ENCODE measurements at regions not wholly inside any gene's neighbourhood (a gene's known extent, or its start where the extent isn't known, plus 50 kb on each side); places are given as distances from the start of the nearest gene placed in this dataset.

GRCh38 chr13:78430811-78431210 is 172.5 kb downstream of the POU4F1 start:
- no peak for DNase-seq
- in situ Hi-C loops (cut with HindIII; ENCODE audit: low pct_ligation_motif_present, low pct_unique_long_range_greater_than_20kb, low sequenced_read_pairs): no loop called here

- DNase-seq: no peak
- in situ Hi-C loops (cut with HindIII; ENCODE audit: low pct_ligation_motif_present, low pct_unique_long_range_greater_than_20kb, low sequenced_read_pairs): no loop called here
These were observed 173.1 kb downstream of the POU4F1 start for GRCh38 chr13:78430166-78430791.

GRCh38 chr13:78428646-78429045 is 174.7 kb downstream of the POU4F1 start:
- in situ Hi-C loops (cut with HindIII; ENCODE audit: low pct_ligation_motif_present, low pct_unique_long_range_greater_than_20kb, low sequenced_read_pairs): no loop called here
- DNase-seq: no peak

- DNase-seq: no peak
- in situ Hi-C loops (cut with HindIII; ENCODE audit: low pct_ligation_motif_present, low pct_unique_long_range_greater_than_20kb, low sequenced_read_pairs): no loop called here
These were observed 177.2 kb downstream of the POU4F1 start for GRCh38 chr13:78426183-78426582.

- in situ Hi-C loops (cut with HindIII; ENCODE audit: low pct_ligation_motif_present, low pct_unique_long_range_greater_than_20kb, low sequenced_read_pairs): no loop called here
- DNase-seq: no peak
These were observed 182.5 kb downstream of the POU4F1 start for GRCh38 chr13:78420814-78421213.

- in situ Hi-C loops (cut with HindIII; ENCODE audit: low pct_ligation_motif_present, low pct_unique_long_range_greater_than_20kb, low sequenced_read_pairs): no loop called here
- DNase-seq: no peak
These were observed 189.3 kb downstream of the POU4F1 start for GRCh38 chr13:78413887-78414553.

- in situ Hi-C loops (cut with HindIII; ENCODE audit: low pct_ligation_motif_present, low pct_unique_long_range_greater_than_20kb, low sequenced_read_pairs): no loop called here
These were observed 192.5 kb downstream of the POU4F1 start for GRCh38 chr13:78410847-78411246.

GRCh38 chr13:78410164-78410563 is 193.2 kb downstream of the POU4F1 start:
- in situ Hi-C loops (cut with HindIII; ENCODE audit: low pct_ligation_motif_present, low pct_unique_long_range_greater_than_20kb, low sequenced_read_pairs): no loop called here
- no peak for DNase-seq

More at GRCh38 chr13:78410847-78411246, 192.5 kb downstream of the POU4F1 start:
- DNase-seq: no peak

GRCh38 chr13:78409172-78409571 is 194.2 kb downstream of the POU4F1 start:
- in situ Hi-C loops (cut with HindIII; ENCODE audit: low pct_ligation_motif_present, low pct_unique_long_range_greater_than_20kb, low sequenced_read_pairs): no loop called here
- no peak for DNase-seq

- in situ Hi-C loops (cut with HindIII; ENCODE audit: low pct_ligation_motif_present, low pct_unique_long_range_greater_than_20kb, low sequenced_read_pairs): no loop called here
- no peak for DNase-seq
These were observed 198.4 kb downstream of the POU4F1 start for GRCh38 chr13:78404846-78405360.

- in situ Hi-C loops (cut with HindIII; ENCODE audit: low pct_ligation_motif_present, low pct_unique_long_range_greater_than_20kb, low sequenced_read_pairs): no loop called here
- no peak for DNase-seq
These were observed 200.5 kb downstream of the POU4F1 start for GRCh38 chr13:78402708-78403400.

GRCh38 chr13:78401873-78402707 is 201.3 kb downstream of the POU4F1 start:
- in situ Hi-C loops (cut with HindIII; ENCODE audit: low pct_ligation_motif_present, low pct_unique_long_range_greater_than_20kb, low sequenced_read_pairs): no loop called here
- DNase-seq: no peak

GRCh38 chr13:78398743-78399410 is 204.5 kb downstream of the POU4F1 start:
- in situ Hi-C loops (cut with HindIII; ENCODE audit: low pct_ligation_motif_present, low pct_unique_long_range_greater_than_20kb, low sequenced_read_pairs): no loop called here
- no peak for DNase-seq

- DNase-seq: no peak
- in situ Hi-C loops (cut with HindIII; ENCODE audit: low pct_ligation_motif_present, low pct_unique_long_range_greater_than_20kb, low sequenced_read_pairs): no loop called here
These were observed 209.8 kb downstream of the POU4F1 start for GRCh38 chr13:78393286-78394142.

- DNase-seq: no peak
- in situ Hi-C loops (cut with HindIII; ENCODE audit: low pct_ligation_motif_present, low pct_unique_long_range_greater_than_20kb, low sequenced_read_pairs): no loop called here
These were observed 219.5 kb downstream of the POU4F1 start for GRCh38 chr13:78383899-78384298.

- DNase-seq: no peak
- in situ Hi-C loops (cut with HindIII; ENCODE audit: low pct_ligation_motif_present, low pct_unique_long_range_greater_than_20kb, low sequenced_read_pairs): no loop called here
These were observed 220.3 kb downstream of the POU4F1 start for GRCh38 chr13:78383071-78383484.

GRCh38 chr13:78382491-78382890 is 220.9 kb downstream of the POU4F1 start:
- DNase-seq: no peak
- in situ Hi-C loops (cut with HindIII; ENCODE audit: low pct_ligation_motif_present, low pct_unique_long_range_greater_than_20kb, low sequenced_read_pairs): no loop called here
